OCI-LY7 (cell line): ENCODE measurements at regions not wholly inside any gene's neighbourhood (a gene's known extent, or its start where the extent isn't known, plus 50 kb on each side); places are given as distances from the start of the nearest gene placed in this dataset.

Experiments
- CTCF ChIP-seq: fragments of 200-600 bp; sonication (generic); conservative IDR thresholded peaks from 2 replicates; pipeline ENCODE4 v1.5.1; 2014; ENCODE audit warnings: mild to moderate bottlenecking, antibody characterized with exemption, low read length, moderate library complexity, mixed read lengths
- EZH2phosphoT487 ChIP-seq: fragments of 200-600 bp; sonication (generic); IDR thresholded peaks from 2 replicates; pipeline ENCODE4 v1.6.1; 2018; ENCODE audit warnings: low read depth, borderline replicate concordance, mild to moderate bottlenecking, mixed run types, antibody characterized with exemption, low read length, moderate library complexity, mixed read lengths

GRCh38 chr5:56358046-56358445 is 124.9 kb upstream of the ANKRD55 start:
- TF ChIP-seq CTCF, result no peak
- TF ChIP-seq EZH2phosphoT487, result no peak
